ENCODE measurements at regions not wholly inside any gene's neighbourhood (a gene's known extent, or its start where the extent isn't known, plus 50 kb on each side); places are given as distances from the start of the nearest gene placed in this dataset.

GRCh38 chr6:77030929-77031674 lies 432.2 kb downstream of the HTR1B start:
- TF ChIP-seq L3MBTL2 (conservative IDR thresholded peaks at IDR 0.05): no peak
- TF ChIP-seq SP1 (IDR thresholded peaks at IDR 0.05): no peak
- no peak for TF ChIP-seq NFRKB (IDR thresholded peaks at IDR 0.05)

Data from HEK293T (cell line).